ENCODE measurements at regions not wholly inside any gene's neighbourhood (a gene's known extent, or its start where the extent isn't known, plus 50 kb on each side); places are given as distances from the start of the nearest gene placed in this dataset.
"Not testable (repeated sequence)": the region's sequence is repeated elsewhere in the genome, so short reads cannot be mapped to it uniquely, and the experiment has no call there.

GRCh38 chr13:34371645-34372395 lies 553.9 kb downstream of the RFC3 start:
- H3K4me1 ChIP-seq, result no peaks in the 10 kb centered on the region
- H3K27me3 ChIP-seq, result no peaks in the 10 kb centered on the region
- no peak overlapping the region for H3K4me3 ChIP-seq
- TF ChIP-seq CTCF (IDR thresholded peaks at IDR 0.05) (no peak), POLR2A (IDR thresholded peaks at IDR 0.05) (no peak)
- no peaks in the 10 kb centered on the region for H3K9me3 ChIP-seq
- H3K27ac ChIP-seq, result no peak overlapping the region
- intact Hi-C loops (cut with DNase I), result no loop called here
- 71 to 81% methylated on average over 3 of the region's 3 CpGs for WGBS, 2 donors
- H3K36me3 ChIP-seq, result no peaks in the 10 kb centered on the region
- DNase-seq, result no peak

DNA sequence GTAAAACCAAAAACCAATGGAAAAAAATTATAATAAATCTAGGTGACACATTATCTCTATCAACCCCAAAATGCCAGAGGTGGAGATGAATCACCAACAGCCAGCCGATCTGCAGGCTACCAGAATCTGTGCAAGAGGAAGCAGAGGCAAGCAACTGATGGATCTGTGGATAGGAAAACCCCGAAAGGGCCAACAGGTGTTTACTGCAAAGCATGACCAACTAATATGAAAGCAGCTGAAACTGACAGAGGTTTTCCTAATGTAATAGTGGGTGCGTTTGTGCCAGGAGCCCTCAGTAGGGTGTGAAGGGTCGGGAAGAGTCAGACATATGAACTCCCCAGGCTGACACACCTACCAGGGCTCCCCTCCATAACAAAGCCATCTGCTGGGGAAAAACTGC lies 554.6 kb downstream of the RFC3 start:
- Histone ChIP-seq H3K9me3 (no peaks in the 10 kb centered on the region), H3K36me3 (no peaks in the 10 kb centered on the region), H3K27me3 (no peaks in the 10 kb centered on the region), H3K27ac (no peak overlapping the region), H3K4me1 (no peaks in the 10 kb centered on the region), H3K4me3 (no peak overlapping the region)
- 57 to 60% methylated on average over 4 of the region's 4 CpGs for WGBS, 2 donors
- TF ChIP-seq POLR2A (IDR thresholded peaks at IDR 0.05), result no peak
- TF ChIP-seq CTCF (IDR thresholded peaks at IDR 0.05), result no peak
- no peak for DNase-seq
- intact Hi-C loops (cut with DNase I), result no loop called here

DNA sequence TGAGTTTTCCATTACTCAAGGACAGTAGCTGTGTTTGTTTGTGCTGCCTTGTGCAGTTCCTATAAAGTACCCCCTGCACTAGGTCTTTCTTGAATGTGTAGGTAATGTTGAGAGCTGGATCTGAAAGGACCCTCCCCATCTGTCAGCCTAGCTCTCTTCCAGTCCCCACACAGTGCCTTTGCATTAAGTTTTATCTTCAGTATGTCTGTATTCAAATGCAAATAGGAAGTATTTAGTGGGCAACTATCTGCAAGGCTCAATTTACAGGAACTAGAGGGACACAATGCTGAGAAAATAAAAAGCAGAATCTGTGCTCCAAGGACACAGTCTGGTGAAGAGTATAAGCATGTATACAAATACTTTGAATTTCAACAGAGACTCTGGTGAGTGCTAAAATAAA lies 558.5 kb downstream of the RFC3 start:
- no peak overlapping the region for H3K4me3 ChIP-seq
- H3K9me3 ChIP-seq, result no peaks in the 10 kb centered on the region
- DNase-seq, result no peak
- TF ChIP-seq CTCF (IDR thresholded peaks at IDR 0.05) (no peak), POLR2A (IDR thresholded peaks at IDR 0.05) (no peak)
- intact Hi-C loops (cut with DNase I), result no loop called here
- H3K36me3 ChIP-seq, result no peaks in the 10 kb centered on the region
- no peaks in the 10 kb centered on the region for H3K27me3 ChIP-seq
- H3K4me1 ChIP-seq, result no peaks in the 10 kb centered on the region
- H3K27ac ChIP-seq, result no peak overlapping the region

DNA sequence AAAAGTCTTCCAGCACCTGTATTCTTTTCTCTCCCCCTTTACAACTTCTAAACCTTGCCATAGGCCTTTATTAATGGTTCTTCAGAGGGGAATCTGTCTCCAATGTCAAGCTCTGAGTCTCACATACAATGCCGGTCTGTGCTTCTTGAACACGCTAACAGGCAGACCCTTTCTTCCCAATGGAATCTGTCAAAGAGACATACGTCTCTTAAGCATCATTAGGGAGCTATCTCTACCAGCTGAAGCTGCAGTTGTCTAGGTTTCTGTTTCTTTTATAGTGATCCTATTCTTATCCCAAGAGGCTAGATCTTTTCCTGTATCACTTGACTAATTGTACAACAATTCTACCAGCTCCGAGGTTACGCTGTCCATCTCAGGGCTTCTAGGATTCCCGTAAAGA lies 560.8 kb upstream of the NBEA start:
- Histone ChIP-seq H3K9me3 (no peaks in the 10 kb centered on the region), H3K27ac (no peak overlapping the region), H3K27me3 (no peaks in the 10 kb centered on the region), H3K4me1 (no peaks in the 10 kb centered on the region), H3K36me3 (no peaks in the 10 kb centered on the region), H3K4me3 (no peak overlapping the region)
- no peak for DNase-seq
- TF ChIP-seq CTCF (IDR thresholded peaks at IDR 0.05), result no peak
- no peak for TF ChIP-seq POLR2A (IDR thresholded peaks at IDR 0.05)
- intact Hi-C loops (cut with DNase I), result no loop called here
- WGBS, 2 donors, result 84 to 93% methylated on average over 6 of the region's 6 CpGs

DNA sequence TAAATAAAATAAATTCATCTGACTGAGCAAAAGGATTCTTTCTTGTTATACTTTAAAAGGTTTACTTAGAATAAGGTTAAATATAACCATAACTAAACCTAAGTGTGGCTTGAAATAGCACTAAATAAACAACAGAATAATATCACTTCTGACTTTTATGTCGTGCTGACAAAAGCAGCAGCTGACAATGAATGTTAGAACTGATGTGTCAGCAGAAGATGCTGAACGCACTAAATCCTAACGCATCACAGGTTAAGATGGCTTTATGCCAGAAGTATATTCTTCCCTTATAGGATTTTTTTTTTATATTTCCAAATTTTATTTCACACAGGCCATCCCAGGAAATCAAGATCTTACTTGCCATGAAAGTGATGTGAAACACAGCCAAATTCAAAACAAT lies 558.3 kb upstream of the NBEA start:
- Histone ChIP-seq H3K36me3 (no peaks in the 10 kb centered on the region), H3K4me3 (no peak overlapping the region), H3K27me3 (no peaks in the 10 kb centered on the region), H3K27ac (no peak overlapping the region), H3K4me1 (no peaks in the 10 kb centered on the region), H3K9me3 (no peaks in the 10 kb centered on the region)
- intact Hi-C loops (cut with DNase I), result no loop called here
- DNase-seq, result no peak
- WGBS, 2 donors, result 40 to 58% methylated on average over 3 of the region's 3 CpGs
- TF ChIP-seq CTCF (IDR thresholded peaks at IDR 0.05) (no peak), POLR2A (IDR thresholded peaks at IDR 0.05) (no peak)

DNA sequence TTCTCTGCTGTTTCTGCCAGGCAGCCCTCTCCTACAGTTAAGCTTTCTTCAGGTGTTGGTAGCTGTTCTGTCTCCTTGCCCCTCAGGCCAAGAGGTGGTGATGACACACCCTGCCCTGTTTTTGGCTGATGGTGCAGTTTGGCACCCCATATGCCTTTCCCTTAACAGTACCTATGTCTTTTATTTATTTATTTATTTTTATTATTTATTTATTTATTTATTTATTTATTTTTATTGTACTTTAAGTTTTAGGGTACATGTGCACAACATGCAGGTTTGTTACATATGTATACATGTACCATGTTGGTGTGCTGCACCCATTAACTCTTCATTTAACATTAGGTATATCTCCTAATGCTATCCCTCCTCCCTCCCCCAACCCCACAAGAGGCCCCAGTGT lies 555.8 kb upstream of the NBEA start:
- DNase-seq; H3K27me3 ChIP-seq; H3K36me3 ChIP-seq; H3K9me3 ChIP-seq; H3K27ac ChIP-seq; intact Hi-C loops (cut with DNase I); H3K4me1 ChIP-seq; H3K4me3 ChIP-seq: not testable (repeated sequence)

Measured in esophagus squamous epithelium (tissue), 5 donors.